Urinary bladder (tissue), 3 donors: ENCODE measurements at regions not wholly inside any gene's neighbourhood (a gene's known extent, or its start where the extent isn't known, plus 50 kb on each side); places are given as distances from the start of the nearest gene placed in this dataset.

Experiments
- DNase-seq: peaks from one replicate; pipeline ENCODE4 v3.0.0-alpha.2; 2015; ENCODE audit errors: extremely low spot score
- H3K27ac ChIP-seq: one replicate; pipeline ENCODE4 v1.5.1; 2013; ENCODE audit warnings: low read depth, mild to moderate bottlenecking, moderate library complexity
- H3K36me3 ChIP-seq: one replicate; pipeline ENCODE4 v1.6.1; 2013; ENCODE audit warnings: mild to moderate bottlenecking, moderate library complexity; ENCODE audit not compliant: insufficient read depth
- H3K4me1 ChIP-seq: one replicate; pipeline ENCODE4 v1.6.1; 2013; ENCODE audit warnings: mild to moderate bottlenecking, moderate library complexity; ENCODE audit not compliant: insufficient read depth
- H3K4me3 ChIP-seq: one replicate; pipeline ENCODE4 v1.5.1; 2013; ENCODE audit warnings: low read depth, low read length
- WGBS: extraction: QIAGEN DNeasy Blood & Tissue Kit; methylation state at CpG from one replicate; pipeline ENCODE4 v1.1.7; 2013; 5-methylcytosine and 5-hydroxymethylcytosine counted together
- donor health status: healthy with polysubstance abuse.
- donor health status: healthy.

GRCh38 chr15:58260725-58261267, 122.6 kb downstream of the AQP9 start:
- Histone ChIP-seq H3K36me3 (no peaks in the 10 kb centered on the region), H3K4me3 (no peak overlapping the region), H3K27ac (no peak overlapping the region), H3K4me1 (peaks cover 1% of the 10 kb centered on the region)
- WGBS: 84% methylated on average over 2 of the region's 2 CpGs
- DNase-seq: no peak

GRCh38 chr15:58261368-58261767, 123.2 kb downstream of the AQP9 start:
- DNase-seq: no peak
- Histone ChIP-seq H3K4me3 (no peak overlapping the region), H3K4me1 (peaks cover 1% of the 10 kb centered on the region), H3K27ac (no peak overlapping the region), H3K36me3 (no peaks in the 10 kb centered on the region)
- 90% methylated on average over 5 of the region's 5 CpGs for WGBS

GRCh38 chr15:58264053-58264971, 126.1 kb downstream of the AQP9 start:
- Histone ChIP-seq H3K4me1 (peaks cover 1% of the 10 kb centered on the region), H3K4me3 (no peak overlapping the region)
- WGBS: 66% methylated on average over 4 of the region's 4 CpGs

GRCh38 chr15:58267051-58267450, 128.9 kb downstream of the AQP9 start:
- Histone ChIP-seq H3K27ac (no peak overlapping the region), H3K4me1 (peaks cover 1% of the 10 kb centered on the region), H3K36me3 (peaks cover 2% of the 10 kb centered on the region), H3K4me3 (no peak overlapping the region)
- DNase-seq: no peak
- WGBS: 91% methylated on average over 1 of the region's 1 CpG

More at GRCh38 chr15:58264053-58264971, 126.1 kb downstream of the AQP9 start:
- Histone ChIP-seq H3K27ac (no peak overlapping the region), H3K36me3 (no peaks in the 10 kb centered on the region)
- no peak for DNase-seq

- no peak overlapping the region for H3K27ac ChIP-seq
- DNase-seq: no peak
- peaks cover 2% of the 10 kb centered on the region for H3K36me3 ChIP-seq
- no peak overlapping the region for H3K4me3 ChIP-seq
- H3K4me1 ChIP-seq: peaks cover 1% of the 10 kb centered on the region
- 83% methylated on average over 5 of the region's 5 CpGs for WGBS
These were observed 130.6 kb downstream of the AQP9 start for GRCh38 chr15:58268746-58269267.

GRCh38 chr15:58269455-58270414, 131.6 kb downstream of the AQP9 start:
- WGBS: 57% methylated on average over 10 of the region's 10 CpGs

GRCh38 chr15:58271410-58271809, 133.2 kb downstream of the AQP9 start:
- 97% methylated on average over 3 of the region's 3 CpGs for whole genome bisulfite sequencing
- Histone ChIP-seq H3K36me3 (peaks cover 2% of the 10 kb centered on the region), H3K27ac (no peak overlapping the region), H3K4me3 (no peak overlapping the region), H3K4me1 (no peaks in the 10 kb centered on the region)
- no peak for DNase-seq

More at GRCh38 chr15:58269455-58270414, 131.6 kb downstream of the AQP9 start:
- Histone ChIP-seq H3K36me3 (peaks cover 2% of the 10 kb centered on the region), H3K4me1 (no peaks in the 10 kb centered on the region), H3K27ac (no peak overlapping the region), H3K4me3 (no peak overlapping the region)
- DNase-seq: peak; percentile 52

- no peak for DNase-seq
- Histone ChIP-seq H3K4me3 (no peak overlapping the region), H3K4me1 (no peaks in the 10 kb centered on the region), H3K27ac (no peak overlapping the region), H3K36me3 (peaks cover 2% of the 10 kb centered on the region)
- 96% methylated on average over 7 of the region's 7 CpGs for whole genome bisulfite sequencing
These were observed 134.9 kb downstream of the AQP9 start for GRCh38 chr15:58273104-58273503.

- 73% methylated on average over 4 of the region's 4 CpGs for WGBS
- H3K4me3 ChIP-seq: no peak overlapping the region
- H3K36me3 ChIP-seq: peaks cover 2% of the 10 kb centered on the region
These were observed 136.7 kb downstream of the AQP9 start for GRCh38 chr15:58274885-58275284.

GRCh38 chr15:58275785-58276184, 137.6 kb downstream of the AQP9 start:
- Histone ChIP-seq H3K27ac (no peak overlapping the region), H3K4me1 (no peaks in the 10 kb centered on the region), H3K36me3 (peaks cover 2% of the 10 kb centered on the region), H3K4me3 (no peak overlapping the region)
- no peak for DNase-seq
- WGBS: 91% methylated on average over 3 of the region's 3 CpGs

More at GRCh38 chr15:58274885-58275284, 136.7 kb downstream of the AQP9 start:
- DNase-seq: no peak
- Histone ChIP-seq H3K4me1 (no peaks in the 10 kb centered on the region), H3K27ac (no peak overlapping the region)

GRCh38 chr15:58276924-58277323, 138.7 kb downstream of the AQP9 start:
- Histone ChIP-seq H3K4me3 (no peak overlapping the region), H3K4me1 (no peaks in the 10 kb centered on the region), H3K36me3 (no peaks in the 10 kb centered on the region), H3K27ac (no peak overlapping the region)
- DNase-seq: no peak

- Histone ChIP-seq H3K36me3 (no peaks in the 10 kb centered on the region), H3K4me3 (no peak overlapping the region), H3K27ac (no peak overlapping the region), H3K4me1 (no peaks in the 10 kb centered on the region)
- 86% methylated on average over 1 of the region's 1 CpG for WGBS
- DNase-seq: no peak
These were observed 139.2 kb downstream of the AQP9 start for GRCh38 chr15:58277333-58277732.

- Histone ChIP-seq H3K4me1 (no peaks in the 10 kb centered on the region), H3K27ac (no peak overlapping the region), H3K36me3 (no peaks in the 10 kb centered on the region), H3K4me3 (no peak overlapping the region)
- no peak for DNase-seq
- 66% methylated on average over 3 of the region's 3 CpGs for WGBS
These were observed 140.9 kb downstream of the AQP9 start for GRCh38 chr15:58279106-58279505.
